Esophagus squamous epithelium (tissue), 4 donors: ENCODE measurements at regions not wholly inside any gene's neighbourhood (a gene's known extent, or its start where the extent isn't known, plus 50 kb on each side); places are given as distances from the start of the nearest gene placed in this dataset.

Experiments used
- CTCF ChIP-seq, 6 experiments: fragments of 450-650 bp in 4 of 6; fragments of 200-600 bp in 2 of 6; sonication (generic) in 2 of 6; IDR thresholded peaks; one replicate each; pipeline ENCODE4 v1.5.1; 2016 to 2019; ENCODE audit warnings: antibody characterized with exemption in 6 of 6, mild to moderate bottlenecking in 4 of 6, moderate library complexity in 4 of 6
- POLR2A ChIP-seq, 4 donors: fragments of 450-650 bp; IDR thresholded peaks; one replicate each; pipeline ENCODE4 v1.6.1; 2017; ENCODE audit warnings: antibody characterized with exemption in 4 of 4, mild to moderate bottlenecking in 4 of 4, moderate library complexity in 3 of 4

- no peak for TF ChIP-seq POLR2A (IDR thresholded peaks at IDR 0.05)
- TF ChIP-seq CTCF (IDR thresholded peaks at IDR 0.05) = no peak
These were observed 763.5 kb downstream of the EDEM1 start for GRCh38 chr3:5951026-5951425.
